Dermis microvascular lymphatic vessel endothelial cell (primary cell): ENCODE measurements at regions not wholly inside any gene's neighbourhood (a gene's known extent, or its start where the extent isn't known, plus 50 kb on each side); places are given as distances from the start of the nearest gene placed in this dataset.

Source experiments
- DNase-seq, 2 donors: peaks; one replicate each; pipeline versions ENCODE4 v3.0.0 to v3.0.0-alpha.2; 2010; ENCODE audit warnings: low read depth in 2 of 2

GRCh38 chr10:132485391-132485790 lies 52.2 kb upstream of the INPP5A start:
- no peak for DNase-seq

GRCh38 chr10:132486539-132487121 lies 51.0 kb upstream of the INPP5A start:
- DNase-seq: no peak

GRCh38 chr10:132487241-132488135 lies 50.1 kb upstream of the INPP5A start:
- DNase-seq: no peak
